ENCODE measurements at regions not wholly inside any gene's neighbourhood (a gene's known extent, or its start where the extent isn't known, plus 50 kb on each side); places are given as distances from the start of the nearest gene placed in this dataset.

GRCh38 chr10:111748184-111748583 lies 435.4 kb downstream of the GPAM start:
- no peak overlapping the region for H3K4me3 ChIP-seq (ENCODE audit: low read length in 2 of 2)
- no peaks in the 10 kb centered on the region for H3K27me3 ChIP-seq (ENCODE audit: control insufficient read depth in 2 of 2, insufficient read depth in 2 of 2, low read length in 2 of 2)
- no peaks in the 10 kb centered on the region for H3K4me1 ChIP-seq (ENCODE audit: control insufficient read depth in 2 of 2, insufficient read depth in 2 of 2, low read length in 2 of 2)
- no peak overlapping the region for H3K9ac ChIP-seq (ENCODE audit: low read depth in 1 of 2, low read length in 2 of 2)
- no peaks in the 10 kb centered on the region for H3K36me3 ChIP-seq (ENCODE audit: control insufficient read depth in 2 of 2, insufficient read depth in 2 of 2, low read length in 2 of 2)
- H3K9me3 ChIP-seq (ENCODE audit: control insufficient read depth in 2 of 2, low read length in 2 of 2): no peaks in the 10 kb centered on the region
- H3K27ac ChIP-seq (ENCODE audit: low read depth in 2 of 2, low read length in 2 of 2): no peak overlapping the region

GRCh38 chr10:111750165-111750849 lies 433.3 kb downstream of the GPAM start:
- Histone ChIP-seq H3K9me3 (ENCODE audit: control insufficient read depth in 2 of 2, low read length in 2 of 2) (no peaks in the 10 kb centered on the region), H3K27me3 (ENCODE audit: control insufficient read depth in 2 of 2, insufficient read depth in 2 of 2, low read length in 2 of 2) (no peaks in the 10 kb centered on the region)

GRCh38 chr10:111756217-111757061 lies 427.1 kb downstream of the GPAM start:
- peaks cover 0 to 3% of the 10 kb centered on the region in 2 donors for H3K27me3 ChIP-seq (ENCODE audit: control insufficient read depth in 2 of 2, insufficient read depth in 2 of 2, low read length in 2 of 2)
- H3K27ac ChIP-seq (ENCODE audit: low read depth in 2 of 2, low read length in 2 of 2): no peak overlapping the region
- H3K9me3 ChIP-seq (ENCODE audit: control insufficient read depth in 2 of 2, low read length in 2 of 2): no peaks in the 10 kb centered on the region
- no peak overlapping the region for H3K9ac ChIP-seq (ENCODE audit: low read depth in 1 of 2, low read length in 2 of 2)
- H3K4me1 ChIP-seq (ENCODE audit: control insufficient read depth in 2 of 2, insufficient read depth in 2 of 2, low read length in 2 of 2): no peaks in the 10 kb centered on the region
- no peak overlapping the region for H3K4me3 ChIP-seq (ENCODE audit: low read length in 2 of 2)
- no peaks in the 10 kb centered on the region for H3K36me3 ChIP-seq (ENCODE audit: control insufficient read depth in 2 of 2, insufficient read depth in 2 of 2, low read length in 2 of 2)

More at GRCh38 chr10:111750165-111750849, 433.3 kb downstream of the GPAM start:
- Histone ChIP-seq H3K4me3 (ENCODE audit: low read length in 2 of 2) (no peak overlapping the region), H3K27ac (ENCODE audit: low read depth in 2 of 2, low read length in 2 of 2) (no peak overlapping the region), H3K36me3 (ENCODE audit: control insufficient read depth in 2 of 2, insufficient read depth in 2 of 2, low read length in 2 of 2) (no peaks in the 10 kb centered on the region), H3K9ac (ENCODE audit: low read depth in 1 of 2, low read length in 2 of 2) (no peak overlapping the region), H3K4me1 (ENCODE audit: control insufficient read depth in 2 of 2, insufficient read depth in 2 of 2, low read length in 2 of 2) (no peaks in the 10 kb centered on the region)

GRCh38 chr10:111758593-111758992 lies 425.0 kb downstream of the GPAM start:
- H3K9me3 ChIP-seq (ENCODE audit: control insufficient read depth in 2 of 2, low read length in 2 of 2): no peaks in the 10 kb centered on the region

GRCh38 chr10:111762114-111762513 lies 421.5 kb downstream of the GPAM start:
- Histone ChIP-seq H3K4me3 (ENCODE audit: low read length in 2 of 2) (no peak overlapping the region), H3K4me1 (ENCODE audit: control insufficient read depth in 2 of 2, insufficient read depth in 2 of 2, low read length in 2 of 2) (no peaks in the 10 kb centered on the region)

More at GRCh38 chr10:111758593-111758992, 425.0 kb downstream of the GPAM start:
- H3K4me1 ChIP-seq (ENCODE audit: control insufficient read depth in 2 of 2, insufficient read depth in 2 of 2, low read length in 2 of 2): no peaks in the 10 kb centered on the region
- peaks cover 0 to 3% of the 10 kb centered on the region in 2 donors for H3K27me3 ChIP-seq (ENCODE audit: control insufficient read depth in 2 of 2, insufficient read depth in 2 of 2, low read length in 2 of 2)
- H3K9ac ChIP-seq (ENCODE audit: low read depth in 1 of 2, low read length in 2 of 2): no peak overlapping the region
- no peak overlapping the region for H3K4me3 ChIP-seq (ENCODE audit: low read length in 2 of 2)
- no peak overlapping the region for H3K27ac ChIP-seq (ENCODE audit: low read depth in 2 of 2, low read length in 2 of 2)
- no peaks in the 10 kb centered on the region for H3K36me3 ChIP-seq (ENCODE audit: control insufficient read depth in 2 of 2, insufficient read depth in 2 of 2, low read length in 2 of 2)

GRCh38 chr10:111765216-111765615 lies 418.3 kb downstream of the GPAM start:
- Histone ChIP-seq H3K4me3 (ENCODE audit: low read length in 2 of 2) (no peak overlapping the region), H3K4me1 (ENCODE audit: control insufficient read depth in 2 of 2, insufficient read depth in 2 of 2, low read length in 2 of 2) (no peaks in the 10 kb centered on the region), H3K27ac (ENCODE audit: low read depth in 2 of 2, low read length in 2 of 2) (no peak overlapping the region), H3K27me3 (ENCODE audit: control insufficient read depth in 2 of 2, insufficient read depth in 2 of 2, low read length in 2 of 2) (no peaks in the 10 kb centered on the region), H3K9me3 (ENCODE audit: control insufficient read depth in 2 of 2, low read length in 2 of 2) (no peaks in the 10 kb centered on the region), H3K36me3 (ENCODE audit: control insufficient read depth in 2 of 2, insufficient read depth in 2 of 2, low read length in 2 of 2) (no peaks in the 10 kb centered on the region), H3K9ac (ENCODE audit: low read depth in 1 of 2, low read length in 2 of 2) (no peak overlapping the region)

More at GRCh38 chr10:111762114-111762513, 421.5 kb downstream of the GPAM start:
- H3K27me3 ChIP-seq (ENCODE audit: control insufficient read depth in 2 of 2, insufficient read depth in 2 of 2, low read length in 2 of 2): no peaks in the 10 kb centered on the region
- no peaks in the 10 kb centered on the region for H3K36me3 ChIP-seq (ENCODE audit: control insufficient read depth in 2 of 2, insufficient read depth in 2 of 2, low read length in 2 of 2)
- H3K9ac ChIP-seq (ENCODE audit: low read depth in 1 of 2, low read length in 2 of 2): no peak overlapping the region
- no peak overlapping the region for H3K27ac ChIP-seq (ENCODE audit: low read depth in 2 of 2, low read length in 2 of 2)
- H3K9me3 ChIP-seq (ENCODE audit: control insufficient read depth in 2 of 2, low read length in 2 of 2): no peaks in the 10 kb centered on the region

- no peaks in the 10 kb centered on the region for H3K36me3 ChIP-seq (ENCODE audit: control insufficient read depth in 2 of 2, insufficient read depth in 2 of 2, low read length in 2 of 2)
- H3K9me3 ChIP-seq (ENCODE audit: control insufficient read depth in 2 of 2, low read length in 2 of 2): no peaks in the 10 kb centered on the region
- no peaks in the 10 kb centered on the region for H3K4me1 ChIP-seq (ENCODE audit: control insufficient read depth in 2 of 2, insufficient read depth in 2 of 2, low read length in 2 of 2)
- no peaks in the 10 kb centered on the region for H3K27me3 ChIP-seq (ENCODE audit: control insufficient read depth in 2 of 2, insufficient read depth in 2 of 2, low read length in 2 of 2)
- H3K27ac ChIP-seq (ENCODE audit: low read depth in 2 of 2, low read length in 2 of 2): no peak overlapping the region
- H3K9ac ChIP-seq (ENCODE audit: low read depth in 1 of 2, low read length in 2 of 2): no peak overlapping the region
- no peak overlapping the region for H3K4me3 ChIP-seq (ENCODE audit: low read length in 2 of 2)
These were observed 417.1 kb downstream of the GPAM start for GRCh38 chr10:111766464-111766863.

- H3K9me3 ChIP-seq (ENCODE audit: control insufficient read depth in 2 of 2, low read length in 2 of 2): no peaks in the 10 kb centered on the region
- no peaks in the 10 kb centered on the region for H3K27me3 ChIP-seq (ENCODE audit: control insufficient read depth in 2 of 2, insufficient read depth in 2 of 2, low read length in 2 of 2)
- H3K27ac ChIP-seq (ENCODE audit: low read depth in 2 of 2, low read length in 2 of 2): no peak overlapping the region
- H3K9ac ChIP-seq (ENCODE audit: low read depth in 1 of 2, low read length in 2 of 2): no peak overlapping the region
- no peaks in the 10 kb centered on the region for H3K36me3 ChIP-seq (ENCODE audit: control insufficient read depth in 2 of 2, insufficient read depth in 2 of 2, low read length in 2 of 2)
- no peaks in the 10 kb centered on the region for H3K4me1 ChIP-seq (ENCODE audit: control insufficient read depth in 2 of 2, insufficient read depth in 2 of 2, low read length in 2 of 2)
- no peak overlapping the region for H3K4me3 ChIP-seq (ENCODE audit: low read length in 2 of 2)
These were observed 415.9 kb downstream of the GPAM start for GRCh38 chr10:111767661-111768060.

GRCh38 chr10:111773950-111774349 lies 409.6 kb downstream of the GPAM start:
- no peak overlapping the region for H3K4me3 ChIP-seq (ENCODE audit: low read length in 2 of 2)
- no peaks in the 10 kb centered on the region for H3K27me3 ChIP-seq (ENCODE audit: control insufficient read depth in 2 of 2, insufficient read depth in 2 of 2, low read length in 2 of 2)
- H3K36me3 ChIP-seq (ENCODE audit: control insufficient read depth in 2 of 2, insufficient read depth in 2 of 2, low read length in 2 of 2): no peaks in the 10 kb centered on the region
- no peaks in the 10 kb centered on the region for H3K9me3 ChIP-seq (ENCODE audit: control insufficient read depth in 2 of 2, low read length in 2 of 2)
- H3K27ac ChIP-seq (ENCODE audit: low read depth in 2 of 2, low read length in 2 of 2): no peak overlapping the region
- no peak overlapping the region for H3K9ac ChIP-seq (ENCODE audit: low read depth in 1 of 2, low read length in 2 of 2)
- H3K4me1 ChIP-seq (ENCODE audit: control insufficient read depth in 2 of 2, insufficient read depth in 2 of 2, low read length in 2 of 2): no peaks in the 10 kb centered on the region

GRCh38 chr10:111774486-111774885 lies 409.1 kb downstream of the GPAM start:
- Histone ChIP-seq H3K9ac (ENCODE audit: low read depth in 1 of 2, low read length in 2 of 2) (no peak overlapping the region), H3K4me1 (ENCODE audit: control insufficient read depth in 2 of 2, insufficient read depth in 2 of 2, low read length in 2 of 2) (no peaks in the 10 kb centered on the region), H3K36me3 (ENCODE audit: control insufficient read depth in 2 of 2, insufficient read depth in 2 of 2, low read length in 2 of 2) (no peaks in the 10 kb centered on the region), H3K27me3 (ENCODE audit: control insufficient read depth in 2 of 2, insufficient read depth in 2 of 2, low read length in 2 of 2) (no peaks in the 10 kb centered on the region), H3K4me3 (ENCODE audit: low read length in 2 of 2) (no peak overlapping the region), H3K9me3 (ENCODE audit: control insufficient read depth in 2 of 2, low read length in 2 of 2) (no peaks in the 10 kb centered on the region), H3K27ac (ENCODE audit: low read depth in 2 of 2, low read length in 2 of 2) (no peak overlapping the region)

Data from mucosa of rectum (tissue), 2 donors.